ENCODE measurements at regions not wholly inside any gene's neighbourhood (a gene's known extent, or its start where the extent isn't known, plus 50 kb on each side); places are given as distances from the start of the nearest gene placed in this dataset.
"Not testable (repeated sequence)": the region's sequence is repeated elsewhere in the genome, so short reads cannot be mapped to it uniquely, and the experiment has no call there.

- H3K4me1 Mint-ChIP-seq: no peaks in the 10 kb centered on the region
- no peak for ATAC-seq
- TF ChIP-seq PREB (CRISPR knock-in tag; IDR thresholded peaks at IDR 0.05; ENCODE audit: borderline replicate concordance) (no peak), MXD4 (CRISPR knock-in tag; IDR thresholded peaks at IDR 0.05; ENCODE audit: borderline replicate concordance) (no peak), JUN (CRISPR knock-in tag; IDR thresholded peaks at IDR 0.05) (no peak), ATF3 (CRISPR knock-in tag; conservative IDR thresholded peaks at IDR 0.05) (no peak), USF2 (CRISPR knock-in tag; IDR thresholded peaks at IDR 0.05) (no peak)
- no peak for DNase-seq (ENCODE audit: low spot score)
- H3K4me3 Mint-ChIP-seq: no peak overlapping the region
- CTCF ChIA-PET: no interaction called here
- POLR2A ChIA-PET: no interaction called here
- H3K27me3 Mint-ChIP-seq (ENCODE audit: low read depth): no peaks in the 10 kb centered on the region; the same call in 1 of the 2 replicates
- H3K27ac Mint-ChIP-seq: no peak overlapping the region
- peaks cover 49% of the 10 kb centered on the region for H3K36me3 Mint-ChIP-seq
- H3K9me3 Mint-ChIP-seq: peaks cover 56% of the 10 kb centered on the region
Observed at GRCh38 chr11:38517991-38518390, 1920.0 kb upstream of the RAG2 start.

- CTCF ChIA-PET, POLR2A ChIA-PET, H3K4me1 Mint-ChIP-seq: not testable (repeated sequence)
Observed at GRCh38 chr11:38512830-38513229, 1914.8 kb upstream of the RAG2 start.

GRCh38 chr11:38510041-38510440, 1912.0 kb upstream of the RAG2 start:
- H3K4me3 Mint-ChIP-seq: no peak overlapping the region
- DNase-seq (ENCODE audit: low spot score): no peak
- H3K27me3 Mint-ChIP-seq (ENCODE audit: low read depth): no peaks in the 10 kb centered on the region; the same call in 1 of the 2 replicates
- ChIA-PET POLR2A (no interaction called here), CTCF (no interaction called here)
- H3K36me3 Mint-ChIP-seq: peaks cover 58% of the 10 kb centered on the region
- H3K27ac Mint-ChIP-seq: no peak overlapping the region
- no peak for ATAC-seq
- no peaks in the 10 kb centered on the region for H3K4me1 Mint-ChIP-seq
- H3K9me3 Mint-ChIP-seq: peaks cover 68% of the 10 kb centered on the region
- no peak for TF ChIP-seq NR3C1 (CRISPR knock-in tag; conservative IDR thresholded peaks at IDR 0.05; ENCODE audit: low read depth)
- no peak for TF ChIP-seq ETV6 (CRISPR knock-in tag; IDR thresholded peaks at IDR 0.05)
- no peak for TF ChIP-seq NFYB (CRISPR knock-in tag; conservative IDR thresholded peaks at IDR 0.05; ENCODE audit: low read depth)
- TF ChIP-seq ZNF232 (CRISPR knock-in tag; IDR thresholded peaks at IDR 0.05): no peak
- TF ChIP-seq SMAD3 (CRISPR knock-in tag; IDR thresholded peaks at IDR 0.05; ENCODE audit: borderline replicate concordance): no peak
- TF ChIP-seq STAT6 (CRISPR knock-in tag; conservative IDR thresholded peaks at IDR 0.05; ENCODE audit: low read depth): no peak
- TF ChIP-seq SP1 (CRISPR knock-in tag; conservative IDR thresholded peaks at IDR 0.05): no peak
- no peak for TF ChIP-seq FOXP4 (CRISPR knock-in tag; IDR thresholded peaks at IDR 0.05)
- TF ChIP-seq MAX (CRISPR knock-in tag; IDR thresholded peaks at IDR 0.05): no peak
- no peak for TF ChIP-seq MYBL2 (CRISPR knock-in tag; IDR thresholded peaks at IDR 0.05)
- TF ChIP-seq ZNF532 (CRISPR knock-in tag; IDR thresholded peaks at IDR 0.05; ENCODE audit: borderline replicate concordance): no peak
- TF ChIP-seq USF2 (CRISPR knock-in tag; IDR thresholded peaks at IDR 0.05): no peak
- TF ChIP-seq HMGA2 (CRISPR knock-in tag; IDR thresholded peaks at IDR 0.05): no peak
- no peak for TF ChIP-seq IRF2 (CRISPR knock-in tag; IDR thresholded peaks at IDR 0.05; ENCODE audit: borderline replicate concordance, low read depth)

More at GRCh38 chr11:38512830-38513229, 1914.8 kb upstream of the RAG2 start:
- not testable (repeated sequence) for H3K27me3 Mint-ChIP-seq (ENCODE audit: low read depth); ATAC-seq; H3K27ac Mint-ChIP-seq; DNase-seq (ENCODE audit: low spot score); H3K4me3 Mint-ChIP-seq
- Mint-ChIP-seq H3K36me3 (peaks cover 60% of the 10 kb centered on the region), H3K9me3 (peaks cover 72% of the 10 kb centered on the region)

Data from WTC11 (cell line).